ENCODE measurements at regions not wholly inside any gene's neighbourhood (a gene's known extent, or its start where the extent isn't known, plus 50 kb on each side); places are given as distances from the start of the nearest gene placed in this dataset.
"Not testable (repeated sequence)": the region's sequence is repeated elsewhere in the genome, so short reads cannot be mapped to it uniquely, and the experiment has no call there.

DNA sequence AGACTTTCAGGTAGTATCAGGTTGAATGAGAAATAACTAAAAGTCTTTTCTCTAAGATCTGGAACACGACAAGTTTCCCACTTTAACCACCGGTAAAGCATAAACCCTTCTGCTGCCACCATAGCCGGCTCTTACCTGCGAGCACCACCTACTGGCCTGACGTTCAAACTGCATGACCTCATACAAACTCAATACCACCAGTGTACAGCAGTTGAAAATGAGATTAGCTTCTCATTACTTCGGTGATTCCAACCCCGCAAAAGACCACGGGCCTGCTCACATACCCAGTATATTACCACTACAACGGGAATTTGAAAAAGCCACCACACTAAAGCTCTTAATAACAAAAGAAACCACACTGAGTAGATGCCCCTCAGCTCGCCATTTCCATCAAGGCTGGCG lies 1238.6 kb downstream of the TMEM121 start:
- not testable (repeated sequence) for DNase-seq

DNA sequence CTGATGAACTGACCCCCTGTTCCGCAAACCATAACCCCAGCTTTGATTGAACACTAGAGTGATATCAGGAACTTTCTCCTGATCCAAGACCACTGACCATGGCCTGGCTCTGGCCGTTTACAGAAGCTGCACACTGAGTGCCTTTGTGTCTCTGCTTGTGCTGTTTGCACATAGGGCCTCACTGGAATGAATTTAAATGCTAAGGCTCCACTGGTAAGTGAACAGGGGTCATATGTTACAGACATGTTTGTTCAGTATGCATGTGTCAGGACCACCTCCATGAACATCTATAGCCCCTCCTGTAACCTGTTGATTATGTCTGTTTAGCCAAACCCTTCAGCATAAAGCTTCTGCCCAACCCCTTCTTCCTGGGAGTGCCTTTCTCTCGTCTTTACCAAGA lies 1239.8 kb downstream of the TMEM121 start:
- no peak for DNase-seq

DNA sequence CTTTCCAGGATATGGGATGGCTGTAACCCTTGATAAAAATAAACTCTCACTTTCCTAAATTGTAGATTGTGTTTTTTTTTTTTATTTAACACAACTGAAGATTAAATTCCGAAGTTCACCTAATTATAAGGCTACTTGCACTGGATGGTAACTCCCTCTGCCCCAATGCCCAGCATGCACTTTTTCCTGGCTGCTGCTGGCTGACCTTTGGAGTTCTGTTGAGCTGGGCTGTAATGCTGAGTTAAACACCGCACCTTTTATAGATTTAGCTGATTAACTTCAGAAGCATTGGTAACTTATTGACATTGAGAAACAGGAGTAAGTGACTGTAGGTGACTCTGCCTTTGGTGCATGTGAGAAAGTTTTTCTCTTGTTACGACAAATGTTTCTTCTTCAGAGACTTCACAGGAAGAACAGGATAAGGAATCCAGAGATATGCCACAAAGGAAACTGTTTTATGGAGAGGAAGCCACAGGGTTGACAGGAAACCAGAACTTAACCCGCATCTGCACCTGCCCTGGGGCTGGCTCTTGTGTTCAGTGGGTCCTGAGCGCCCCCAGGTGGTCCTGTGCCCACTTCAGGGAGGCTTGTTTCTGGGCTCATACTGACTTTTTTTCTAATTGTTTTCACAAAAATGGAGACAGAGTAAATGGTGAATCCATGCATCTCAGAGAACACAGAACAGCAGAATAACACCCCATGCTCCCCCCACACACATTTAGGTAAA lies 1240.3 kb downstream of the TMEM121 start:
- not testable (repeated sequence) for DNase-seq

DNA sequence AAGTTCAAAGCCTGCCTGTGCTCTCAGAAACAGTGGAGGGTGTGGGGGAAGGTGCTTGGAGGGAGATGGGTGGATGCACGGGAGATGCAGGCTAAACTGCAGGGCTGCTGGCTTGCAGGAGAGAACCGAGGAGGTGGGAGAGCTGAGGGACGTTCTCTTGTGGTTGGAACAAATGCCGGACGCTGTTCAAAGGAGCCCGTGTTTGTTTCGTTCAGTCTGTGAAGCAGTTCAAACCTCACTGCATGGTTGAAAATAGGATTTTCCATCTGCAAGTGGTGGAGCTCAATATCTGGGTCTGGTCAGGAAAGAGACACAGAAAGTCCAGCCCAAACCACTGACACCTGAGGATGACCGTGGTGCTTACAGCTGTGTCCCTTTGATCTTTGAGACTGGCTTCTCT lies 1241.8 kb downstream of the TMEM121 start:
- not testable (repeated sequence) for DNase-seq

DNA sequence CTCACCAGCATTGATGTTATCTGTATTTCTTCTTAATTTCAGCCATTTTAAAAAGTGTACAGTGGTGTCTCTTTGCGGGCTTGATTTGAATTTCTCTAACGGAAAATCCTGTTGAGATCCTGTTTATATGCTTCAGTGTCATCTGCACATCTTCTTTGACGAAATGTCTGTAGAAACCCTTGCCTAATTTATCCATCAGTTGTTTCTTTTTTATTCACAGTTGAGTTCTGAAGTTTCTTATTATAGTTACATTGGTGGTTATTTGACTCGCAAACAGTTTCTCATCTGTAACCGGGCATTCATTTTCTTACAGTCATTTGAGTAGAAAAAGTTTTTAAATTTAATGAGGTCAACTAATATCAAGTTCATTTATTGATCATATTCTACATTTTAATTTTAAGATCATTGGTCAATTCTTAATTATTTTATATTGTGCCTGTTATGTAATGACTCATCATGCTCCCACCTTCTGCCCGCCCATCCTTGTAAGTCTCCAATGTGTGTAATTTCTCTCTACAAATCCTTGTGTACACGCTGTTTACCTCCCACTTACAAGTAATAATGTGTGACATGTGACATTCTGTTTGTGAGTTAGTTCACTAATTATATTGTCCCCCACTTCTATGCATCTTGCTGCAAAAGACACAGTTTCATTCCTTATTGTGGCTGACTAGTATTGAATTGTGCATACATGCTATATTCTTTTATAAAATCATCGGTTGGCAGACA lies 1242.8 kb downstream of the TMEM121 start:
- DNase-seq, result not testable (repeated sequence)

DNA sequence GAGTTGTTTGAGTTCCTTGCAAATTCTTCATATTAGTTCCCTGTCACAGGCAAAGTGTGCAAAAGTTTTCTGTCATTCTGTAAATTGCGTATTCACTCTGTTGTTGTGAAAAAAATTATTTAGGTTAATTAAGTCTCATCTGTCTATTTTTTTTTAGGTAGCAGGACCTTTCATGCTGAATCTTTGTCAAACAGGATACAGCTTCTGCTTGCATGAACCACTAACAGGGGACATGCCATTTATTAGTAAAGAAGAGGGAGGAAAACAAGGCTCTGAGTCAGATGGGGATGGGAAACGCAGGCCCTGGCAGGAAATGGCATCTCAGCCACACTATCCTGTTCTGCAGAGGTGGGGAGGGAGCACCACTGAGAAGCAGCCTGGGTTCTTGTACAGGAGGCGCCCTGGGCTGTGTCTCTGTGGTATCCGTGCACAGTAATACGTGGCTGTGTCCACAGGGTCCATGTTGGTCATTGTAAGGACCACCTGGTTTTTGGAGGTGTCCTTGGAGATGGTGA lies 1243.8 kb downstream of the TMEM121 start:
- DNase-seq, result not testable (repeated sequence)

DNA sequence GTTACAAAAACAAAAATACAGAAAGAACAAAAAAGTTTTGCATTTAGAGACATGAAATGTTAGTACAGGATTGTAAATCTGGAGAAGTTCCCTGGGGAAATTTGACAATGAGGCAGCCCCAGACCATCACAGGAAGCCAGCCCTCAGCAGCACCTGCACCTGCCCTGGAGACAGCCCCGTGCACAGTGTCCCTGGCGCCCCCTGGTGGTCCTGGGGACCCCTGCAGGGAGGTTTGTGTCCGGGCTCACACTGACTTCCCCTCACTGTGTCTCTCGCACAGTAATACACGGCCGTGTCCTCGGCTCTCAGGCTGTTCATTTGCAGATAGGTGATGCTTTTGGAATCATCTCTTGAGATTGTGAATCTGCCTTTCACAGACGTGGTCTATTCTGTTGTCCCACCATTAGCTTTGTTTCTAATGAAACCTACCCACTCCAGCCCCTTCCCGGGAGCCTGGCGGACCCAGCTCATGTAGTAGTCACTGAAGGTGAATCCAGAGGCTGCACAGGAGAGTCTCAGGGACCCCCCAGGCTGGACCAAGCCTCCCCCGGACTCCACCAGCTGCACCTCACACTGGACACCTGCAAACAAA lies 1248.6 kb downstream of the TMEM121 start:
- not testable (repeated sequence) for DNase-seq

DNA sequence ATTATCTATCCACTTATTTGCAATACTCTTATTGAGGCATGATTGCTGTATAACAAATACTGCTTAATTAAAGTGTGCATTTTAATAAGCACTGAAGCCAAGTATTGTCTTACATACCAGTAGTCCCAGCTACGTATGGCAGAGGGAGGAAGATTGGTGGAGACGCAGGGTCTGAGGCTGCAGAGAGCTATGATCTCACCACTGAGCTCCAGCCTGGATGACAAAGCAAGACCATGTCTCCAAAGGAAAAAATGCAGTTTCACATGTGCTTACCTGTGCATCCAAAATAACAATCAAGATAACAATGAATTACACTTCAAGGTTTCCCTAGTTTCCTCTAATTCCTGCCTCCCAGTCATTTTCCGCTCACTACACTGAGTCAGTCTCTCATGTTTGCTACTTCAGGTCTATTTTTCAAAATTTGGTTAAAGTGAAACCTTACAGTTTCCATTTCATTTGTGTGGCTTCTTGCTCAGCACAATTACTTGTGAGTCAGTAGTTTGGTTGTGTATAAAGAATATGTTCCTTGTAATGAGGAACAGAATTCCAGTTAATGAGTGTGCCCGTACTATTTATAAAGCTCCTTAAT lies 1250.1 kb downstream of the TMEM121 start:
- no peak for DNase-seq

DNA sequence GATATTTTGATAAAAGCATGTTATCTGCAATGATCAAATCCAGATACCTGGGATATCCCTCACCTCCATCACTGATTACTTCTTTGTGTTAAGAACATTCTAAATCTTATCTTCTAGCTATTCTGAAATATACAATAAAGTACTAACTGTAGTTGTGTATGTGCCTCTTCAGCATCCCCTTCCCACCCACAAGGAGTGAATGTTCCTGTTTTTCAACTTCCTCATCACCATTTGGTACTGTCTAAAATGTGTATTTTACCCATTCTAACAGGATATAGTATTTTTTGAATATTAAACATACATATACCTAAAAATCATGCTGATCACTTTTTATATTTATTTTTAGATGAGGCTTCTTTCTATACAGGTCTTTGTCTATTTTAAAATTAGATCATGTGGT lies 1252.6 kb downstream of the TMEM121 start:
- DNase-seq, result no peak

DNA sequence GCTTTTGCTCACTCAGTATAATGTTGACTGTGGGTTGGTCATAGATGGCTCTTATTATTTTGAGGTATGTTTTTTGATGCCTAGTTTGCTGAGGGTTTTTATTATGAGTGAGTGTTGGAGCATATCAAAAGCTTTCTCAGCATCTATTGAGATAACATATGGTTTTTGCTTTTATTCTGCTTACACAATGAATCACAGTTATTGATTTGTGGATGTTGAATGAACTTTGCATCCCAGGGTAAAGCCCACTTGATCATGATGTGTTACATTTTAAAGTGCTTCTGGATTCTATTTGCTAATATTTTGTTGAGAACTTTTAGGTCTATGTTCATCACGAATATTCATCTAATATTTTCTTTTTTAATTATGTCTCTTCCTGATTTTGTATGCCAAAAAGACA lies 1260.3 kb downstream of the TMEM121 start:
- no peak for DNase-seq

DNA sequence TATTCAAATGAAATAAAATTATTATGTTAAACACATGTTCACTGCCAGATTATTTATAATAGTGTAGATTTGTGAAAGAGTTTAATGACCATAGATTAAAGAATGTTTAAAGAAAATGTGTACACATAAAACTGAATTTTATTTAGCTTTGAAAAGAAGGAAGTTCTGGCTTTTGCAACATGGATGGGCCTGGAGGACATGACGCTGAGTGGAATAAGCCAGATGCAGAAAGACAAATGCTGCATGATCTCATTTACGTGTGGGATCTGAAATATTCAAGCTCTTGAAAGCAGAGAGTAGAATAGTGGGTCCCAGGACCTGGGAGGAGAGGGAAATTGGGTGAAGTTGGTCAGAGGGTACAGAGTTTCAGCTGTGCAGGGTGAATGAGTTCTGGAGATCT lies 1261.2 kb downstream of the TMEM121 start:
- DNase-seq, result no peak

DNA sequence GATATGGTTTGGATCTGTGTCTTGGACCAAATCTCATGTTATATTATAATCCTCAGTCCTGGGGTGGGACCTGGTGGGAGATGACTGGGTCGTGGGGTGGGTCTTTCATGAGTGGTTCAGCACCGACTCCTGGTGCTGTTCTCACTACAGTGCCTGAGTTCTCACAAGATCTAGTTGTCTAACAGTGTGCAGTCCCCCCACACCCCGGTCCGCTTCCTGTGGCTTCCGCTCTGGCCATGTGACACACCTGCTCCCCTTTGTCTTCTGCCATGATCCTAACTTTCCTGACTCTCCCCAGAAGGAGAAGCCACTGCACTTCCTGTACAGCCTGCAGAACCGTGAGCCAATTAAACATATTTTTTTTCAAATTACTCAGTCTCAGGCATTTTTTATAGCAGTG lies 1262.2 kb downstream of the TMEM121 start:
- DNase-seq, result no peak

DNA sequence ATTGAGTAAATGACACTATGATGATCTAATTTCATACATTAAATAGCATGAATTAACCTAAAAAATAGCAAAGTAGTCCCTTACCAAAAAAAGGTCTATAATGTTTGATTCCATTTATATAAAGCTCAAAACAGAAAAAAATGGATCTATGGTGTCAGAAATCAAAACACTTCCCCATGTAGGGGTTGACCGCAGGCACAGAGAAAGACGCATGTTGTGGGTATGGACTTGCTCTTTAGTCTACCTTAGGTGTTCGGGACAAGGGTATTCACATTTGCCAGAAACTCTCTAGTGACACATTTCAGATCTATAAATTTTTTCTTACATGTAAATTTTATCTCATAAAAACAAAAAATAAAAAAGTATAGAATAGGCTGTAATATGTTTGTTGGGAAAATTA lies 1262.9 kb downstream of the TMEM121 start:
- DNase-seq, result no peak

DNA sequence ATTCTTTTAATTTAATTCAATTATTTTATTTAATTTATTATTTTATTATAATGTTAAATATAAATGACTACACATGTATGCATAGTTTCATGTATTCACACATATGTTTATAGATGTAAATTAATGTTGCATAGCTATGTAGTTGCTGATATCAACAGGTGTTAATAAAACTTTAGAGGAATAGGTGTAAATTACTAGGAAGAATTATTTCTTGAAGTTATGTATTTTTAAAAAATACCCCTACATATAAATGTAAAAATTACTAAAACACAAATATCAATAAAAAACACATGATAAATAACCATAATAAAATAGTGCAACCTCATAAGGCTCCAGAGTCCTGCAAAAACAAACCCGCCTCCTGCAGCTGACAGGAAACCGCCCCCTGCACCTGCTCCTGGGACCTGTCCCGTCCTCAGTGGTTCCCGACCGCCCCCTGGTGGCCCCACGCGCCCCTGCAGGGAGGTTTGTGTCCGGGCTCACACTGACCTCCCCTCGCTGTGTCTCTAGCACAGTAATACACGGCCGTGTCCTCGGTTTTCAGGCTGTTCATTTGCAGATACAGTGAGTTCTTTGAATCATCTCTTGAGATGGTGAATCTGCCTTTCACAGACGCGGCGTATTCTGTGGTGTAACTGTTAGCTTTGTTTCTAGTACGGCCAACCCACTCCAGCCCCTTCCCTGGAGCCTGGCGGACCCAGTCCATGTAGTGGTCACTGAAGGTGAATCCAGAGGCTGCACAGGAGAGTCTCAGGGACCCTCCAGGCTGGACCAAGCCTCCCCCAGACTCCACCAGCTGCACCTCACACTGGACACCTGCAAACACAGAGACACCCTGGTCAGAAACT lies 1264.0 kb downstream of the TMEM121 start:
- DNase-seq, result peak; percentile 11

DNA sequence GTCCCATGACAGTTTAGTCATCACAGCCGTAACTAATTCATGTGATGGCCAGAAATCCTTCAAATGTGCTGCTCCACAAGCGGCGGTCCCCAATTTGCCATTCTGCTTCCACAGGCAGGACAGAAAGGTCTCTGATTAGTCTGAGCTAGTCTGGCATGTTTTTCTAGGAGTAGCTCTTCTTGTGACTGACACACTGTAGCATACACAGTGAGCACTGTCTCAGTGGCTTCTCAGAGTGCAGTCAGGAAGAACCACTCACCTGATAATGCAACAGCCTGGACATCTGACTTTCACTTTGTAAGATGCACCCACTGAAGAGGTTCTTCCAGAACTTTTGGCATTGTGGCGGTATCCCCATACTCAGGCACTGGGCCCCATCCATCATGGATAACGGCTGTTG lies 1266.2 kb downstream of the TMEM121 start:
- no peak for DNase-seq

DNA sequence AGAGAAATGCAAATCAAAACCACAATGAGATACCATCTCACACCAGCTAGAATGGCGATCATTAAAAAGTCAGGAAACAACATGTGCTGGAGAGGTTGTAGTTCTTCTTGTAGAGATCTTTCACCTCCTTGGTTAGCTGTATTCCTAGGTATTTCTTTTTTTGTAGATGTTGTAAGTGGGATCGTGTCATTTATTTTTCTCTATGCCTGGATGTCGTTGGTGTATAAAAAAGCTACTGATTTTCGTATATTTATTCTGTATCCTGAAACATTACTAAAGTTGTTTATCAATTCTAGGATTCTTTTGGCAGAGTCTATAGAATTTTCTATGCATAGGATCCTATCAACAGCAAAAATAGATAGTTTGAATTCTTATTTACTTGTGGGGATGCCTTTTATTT lies 1271.8 kb downstream of the TMEM121 start:
- DNase-seq, result not testable (repeated sequence)

DNA sequence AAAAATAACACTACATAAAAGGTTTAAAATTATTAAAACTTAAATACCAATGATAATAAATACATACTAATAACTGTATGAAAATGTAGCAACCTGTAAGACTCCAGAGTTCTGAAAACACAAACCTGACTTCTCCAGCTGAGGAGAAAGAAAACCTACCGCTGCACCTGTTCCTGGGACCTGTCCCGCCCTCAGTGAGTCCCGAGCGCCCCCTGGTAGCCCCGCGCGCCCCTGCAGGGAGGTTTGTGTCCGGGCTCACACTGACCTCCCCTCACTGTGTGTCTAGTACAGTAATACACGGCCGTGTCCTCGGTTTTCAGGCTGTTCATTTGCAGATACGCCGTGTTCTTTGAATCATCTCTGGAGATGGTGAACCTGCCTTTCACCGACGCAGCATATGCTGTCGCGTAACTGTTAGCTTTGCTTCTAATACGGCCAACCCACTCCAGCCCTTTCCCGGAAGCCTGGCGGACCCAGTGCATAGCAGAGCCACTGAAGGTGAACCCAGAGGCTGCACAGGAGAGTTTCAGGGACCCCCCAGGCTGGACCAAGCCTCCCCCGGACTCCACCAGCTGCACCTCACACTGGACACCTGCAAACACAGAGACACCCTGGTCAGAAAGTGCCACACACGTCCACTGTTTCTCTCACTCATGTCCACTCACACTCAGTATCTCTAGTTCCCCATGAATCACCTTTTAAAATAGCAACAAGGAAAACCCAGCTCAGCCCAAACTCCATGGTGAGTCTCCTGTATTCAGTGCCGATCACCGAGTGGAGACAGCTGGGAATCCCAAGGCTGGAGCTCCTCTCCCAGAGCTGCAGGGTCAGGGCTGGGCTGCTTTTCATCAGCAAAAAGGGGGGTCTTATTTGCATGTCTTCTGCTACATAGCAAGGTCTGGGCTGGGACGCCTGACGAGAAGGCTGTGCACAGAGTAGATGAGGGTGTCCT lies 1276.3 kb downstream of the TMEM121 start:
- DNase-seq, result no peak

DNA sequence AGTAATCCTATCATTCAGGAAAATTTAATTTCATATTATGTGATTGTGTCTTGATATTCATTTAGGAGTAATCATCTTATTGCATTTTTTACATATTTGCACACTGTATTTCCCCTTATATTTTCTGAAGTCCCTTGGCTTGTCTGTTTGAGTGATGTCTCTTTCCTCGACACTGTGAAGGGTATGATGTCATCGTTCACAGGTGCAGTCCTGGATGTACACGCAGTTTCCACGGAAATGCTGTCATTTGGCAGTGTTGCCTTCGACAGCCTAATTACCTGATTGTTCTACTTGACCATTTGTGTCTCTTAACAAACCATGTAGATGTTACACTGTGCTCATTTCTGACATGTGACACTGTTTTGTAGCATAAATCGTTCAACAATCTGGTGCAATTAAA lies 1277.0 kb downstream of the TMEM121 start:
- DNase-seq, result no peak

DNA sequence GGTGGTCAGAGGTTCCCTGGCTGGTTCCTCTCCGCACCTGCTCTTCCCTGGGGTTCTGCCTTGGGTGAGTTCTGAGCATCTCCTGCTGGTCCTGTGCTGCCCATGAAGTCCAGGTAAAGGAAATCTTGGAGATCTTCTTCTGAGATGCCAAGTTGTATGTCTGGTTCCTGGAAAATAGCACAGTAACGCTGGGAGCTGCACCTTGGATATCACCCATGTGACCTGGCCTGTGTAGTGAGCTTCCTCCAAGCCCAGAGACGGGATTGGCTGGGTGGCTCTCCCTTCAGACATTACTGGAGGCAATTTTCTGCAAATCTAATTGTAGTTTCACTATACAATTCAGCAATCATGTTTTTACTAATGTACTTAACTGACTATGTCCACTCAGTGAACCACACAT lies 1281.1 kb downstream of the TMEM121 start:
- DNase-seq, result no peak

DNA sequence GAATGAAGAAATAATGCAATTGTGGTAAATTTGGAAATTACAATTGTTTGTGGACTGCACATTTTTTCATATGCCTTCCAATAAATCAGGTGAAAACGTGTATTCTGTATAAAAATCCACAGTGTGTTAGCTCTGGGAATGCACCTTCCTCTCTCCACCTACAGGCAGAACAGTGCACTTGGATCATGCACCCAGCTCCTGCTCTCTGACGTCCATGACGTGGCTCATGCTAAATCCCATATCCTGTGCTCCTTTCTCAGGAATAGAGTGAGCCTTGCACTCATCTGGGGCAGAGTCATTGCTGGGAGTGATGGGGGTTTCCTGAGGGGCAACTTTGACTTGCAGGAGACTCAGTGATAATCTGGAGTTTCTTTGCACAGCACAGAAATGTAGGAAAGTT lies 1282.1 kb downstream of the TMEM121 start:
- no peak for DNase-seq

DNA sequence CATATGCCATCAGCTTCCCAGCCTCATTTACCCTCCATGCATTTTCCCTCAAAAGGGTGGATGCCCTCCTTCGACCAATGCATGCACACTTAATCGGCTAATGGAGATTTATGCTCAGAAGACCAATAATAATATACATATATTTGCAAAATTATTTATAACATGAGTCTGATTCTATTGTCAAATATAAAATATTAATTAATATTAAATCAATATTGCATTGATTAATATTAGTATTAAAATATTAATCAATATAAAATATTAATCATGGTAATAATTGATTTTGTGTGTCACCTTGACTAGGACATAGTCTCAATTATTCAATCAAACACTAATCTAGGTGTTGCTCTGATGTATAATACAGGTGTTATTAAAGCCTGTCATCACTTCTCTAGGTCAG lies 1282.5 kb downstream of the TMEM121 start:
- DNase-seq, result no peak
